ENCODE measurements at regions not wholly inside any gene's neighbourhood (a gene's known extent, or its start where the extent isn't known, plus 50 kb on each side); places are given as distances from the start of the nearest gene placed in this dataset.

- POLR2A ChIA-PET: no interaction called here
- no peak for FAIRE-seq
- Histone ChIP-seq H3K27ac (ENCODE audit: insufficient read depth, low read depth, low read length) (no peak overlapping the region), H3K9me3 (replicated peaks; ENCODE audit: control insufficient read depth, insufficient read depth, low read length) (no peaks in the 10 kb centered on the region), H3K9me1 (replicated peaks; ENCODE audit: control insufficient read depth, extremely low read depth, insufficient read depth, low read length) (no peaks in the 10 kb centered on the region), H3K4me2 (ENCODE audit: insufficient read depth, low read length) (no peak overlapping the region), H3K79me2 (ENCODE audit: control insufficient read depth, insufficient read depth, low read length) (no peaks in the 10 kb centered on the region), H3K27me3 (ENCODE audit: control insufficient read depth in 2 of 2, insufficient read depth in 2 of 2, low read length in 2 of 2) (no peaks in the 10 kb centered on the region), H3K4me3 (replicated peaks in 1 of 3; ENCODE audit: insufficient read depth in 1 of 3, low read depth in 1 of 3, low read length in 3 of 3) (no peak overlapping the region), H2AFZ (ENCODE audit: low read depth, low read length) (no peak overlapping the region), H4K20me1 (replicated peaks; ENCODE audit: control insufficient read depth, extremely low read depth, insufficient read depth, low read length) (no peaks in the 10 kb centered on the region), H3K36me3 (ENCODE audit: control insufficient read depth in 2 of 2, extremely low read depth in 1 of 2, insufficient read depth in 2 of 2, low read length in 2 of 2) (no peaks in the 10 kb centered on the region), H3K4me1 (ENCODE audit: control insufficient read depth, extremely low read depth, insufficient read depth, low read length) (no peaks in the 10 kb centered on the region), H3K9ac (replicated peaks; ENCODE audit: extremely low read depth, insufficient read depth, low read length) (no peak overlapping the region)
- BruUV-seq (replicated peaks): no TSS peak
- CTCF ChIA-PET: no interaction called here
- dilution Hi-C loops (cut with MboI; ENCODE audit: extremely low pct_ligation_motif_present, low sequenced_read_pairs): no loop called here
- no peak for TF ChIP-seq CTCF (IDR thresholded peaks at IDR 0.05; ENCODE audit: extremely low read depth in 1 of 2, insufficient read depth in 1 of 2, low read depth in 1 of 2, low read length in 2 of 2)
- intact Hi-C loops (cut with micrococcal nuclease): no loop called here
- no peak for DNase-seq (ENCODE audit: low read depth, low spot score)
These were observed 244.1 kb upstream of the AKR1E2 start for GRCh38 chr10:4581929-4582328.

DNA sequence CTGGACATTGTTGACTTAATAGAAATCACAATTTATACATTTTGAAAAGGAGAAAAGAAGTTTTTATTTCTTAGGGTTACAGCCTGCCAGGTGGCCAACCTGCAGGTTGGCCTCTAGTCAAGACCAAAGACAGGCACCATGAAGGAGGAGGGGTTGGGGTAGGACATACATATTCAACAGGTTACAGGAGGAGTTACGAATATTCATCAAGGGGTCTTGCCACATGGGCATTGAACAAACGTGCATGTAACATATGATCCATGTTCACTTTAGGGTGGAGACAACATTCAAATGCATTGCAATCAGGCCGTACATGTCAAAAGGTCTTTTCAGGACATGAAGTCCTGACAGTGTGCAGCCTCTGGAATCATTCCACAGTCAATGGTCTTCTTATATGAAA lies 246.2 kb upstream of the AKR1E2 start:
- dilution Hi-C loops (cut with MboI; ENCODE audit: extremely low pct_ligation_motif_present, low sequenced_read_pairs) (no loop called here), intact Hi-C loops (cut with micrococcal nuclease) (no loop called here)
- H3K79me2 ChIP-seq (ENCODE audit: control insufficient read depth, insufficient read depth, low read length): no peaks in the 10 kb centered on the region
- no peaks in the 10 kb centered on the region for H3K27me3 ChIP-seq (ENCODE audit: control insufficient read depth in 2 of 2, insufficient read depth in 2 of 2, low read length in 2 of 2)
- FAIRE-seq (no peak), DNase-seq (ENCODE audit: low read depth, low spot score) (no peak)
- CTCF ChIA-PET: no interaction called here
- POLR2A ChIA-PET: no interaction called here
- no peaks in the 10 kb centered on the region for H3K4me1 ChIP-seq (ENCODE audit: control insufficient read depth, extremely low read depth, insufficient read depth, low read length)
- H4K20me1 ChIP-seq (replicated peaks; ENCODE audit: control insufficient read depth, extremely low read depth, insufficient read depth, low read length): no peaks in the 10 kb centered on the region
- no TSS peak for BruUV-seq (replicated peaks)
- no peak for TF ChIP-seq GATA2 (IDR thresholded peaks at IDR 0.05; ENCODE audit: insufficient read depth, insufficient read length, low read depth, low read length)
- TF ChIP-seq POLR2AphosphoS5 (IDR thresholded peaks at IDR 0.05; ENCODE audit: insufficient read depth, low read depth, low read length): no peak
- TF ChIP-seq CTCF (IDR thresholded peaks at IDR 0.05; ENCODE audit: extremely low read depth in 1 of 2, insufficient read depth in 1 of 2, low read depth in 1 of 2, low read length in 2 of 2): no peak
- TF ChIP-seq POLR2A (IDR thresholded peaks at IDR 0.05; ENCODE audit: low read depth, low read length): no peak
- TF ChIP-seq FOS (IDR thresholded peaks at IDR 0.05; ENCODE audit: borderline replicate concordance, insufficient read depth, low read length): no peak
- no peak for TF ChIP-seq EZH2 (IDR thresholded peaks at IDR 0.05; ENCODE audit: borderline replicate concordance, low read depth, low read length, severe bottlenecking)
- TF ChIP-seq JUN (IDR thresholded peaks at IDR 0.05; ENCODE audit: borderline replicate concordance, insufficient read depth, insufficient read length, low read depth): no peak
- TF ChIP-seq MYC (IDR thresholded peaks at IDR 0.05; ENCODE audit: low read depth, low read length): no peak
- TF ChIP-seq, protein P1, sequence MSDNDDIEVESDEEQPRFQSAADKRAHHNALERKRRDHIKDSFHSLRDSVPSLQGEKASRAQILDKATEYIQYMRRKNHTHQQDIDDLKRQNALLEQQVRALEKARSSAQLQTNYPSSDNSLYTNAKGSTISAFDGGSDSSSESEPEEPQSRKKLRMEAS (IDR thresholded peaks at IDR 0.05; ENCODE audit: insufficient read depth, insufficient read length): no peak
- H3K9me3 ChIP-seq (replicated peaks; ENCODE audit: control insufficient read depth, insufficient read depth, low read length): no peaks in the 10 kb centered on the region
- H3K4me2 ChIP-seq (ENCODE audit: insufficient read depth, low read length): no peak overlapping the region
- no peaks in the 10 kb centered on the region for H3K36me3 ChIP-seq (ENCODE audit: control insufficient read depth in 2 of 2, extremely low read depth in 1 of 2, insufficient read depth in 2 of 2, low read length in 2 of 2)
- no peak overlapping the region for H2AFZ ChIP-seq (ENCODE audit: low read depth, low read length)
- H3K4me3 ChIP-seq (replicated peaks in 1 of 3; ENCODE audit: insufficient read depth in 1 of 3, low read depth in 1 of 3, low read length in 3 of 3): no peak overlapping the region
- no peaks in the 10 kb centered on the region for H3K9me1 ChIP-seq (replicated peaks; ENCODE audit: control insufficient read depth, extremely low read depth, insufficient read depth, low read length)
- no peak overlapping the region for H3K27ac ChIP-seq (ENCODE audit: insufficient read depth, low read depth, low read length)
- H3K9ac ChIP-seq (replicated peaks; ENCODE audit: extremely low read depth, insufficient read depth, low read length): no peak overlapping the region
